ENCODE measurements at regions not wholly inside any gene's neighbourhood (a gene's known extent, or its start where the extent isn't known, plus 50 kb on each side); places are given as distances from the start of the nearest gene placed in this dataset.

GRCh38 chr2:60268661-60269060 lies 284.8 kb downstream of the BCL11A start:
- TF ChIP-seq ZFP30 (CRISPR knock-in tag; IDR thresholded peaks at IDR 0.05), result no peak
- no peak for TF ChIP-seq GLIS3 (CRISPR knock-in tag; IDR thresholded peaks at IDR 0.05)
- TF ChIP-seq ZNF70 (CRISPR knock-in tag; IDR thresholded peaks at IDR 0.05), result no peak
- TF ChIP-seq CREB5 (CRISPR knock-in tag; IDR thresholded peaks at IDR 0.05; ENCODE audit: low read depth), result no peak
- no peak for TF ChIP-seq RARB (CRISPR knock-in tag; IDR thresholded peaks at IDR 0.05)
- TF ChIP-seq CSRNP3 (CRISPR knock-in tag; IDR thresholded peaks at IDR 0.05), result no peak
- no peak for TF ChIP-seq TSHZ2 (CRISPR knock-in tag; IDR thresholded peaks at IDR 0.05)
- no peak for TF ChIP-seq BACH2 (CRISPR knock-in tag; IDR thresholded peaks at IDR 0.05; ENCODE audit: borderline replicate concordance)
